Immature natural killer cell (primary cell): ENCODE measurements at regions not wholly inside any gene's neighbourhood (a gene's known extent, or its start where the extent isn't known, plus 50 kb on each side); places are given as distances from the start of the nearest gene placed in this dataset.

Source experiments
- DNase-seq, 3 donors: peaks; one replicate each; pipeline ENCODE4 v3.0.0; 2022; ENCODE audit warnings: mixed read lengths in 1 of 3
- H3K27ac Mint-ChIP-seq, 6 donors: one replicate each; pipeline ENCODE4 v1.8.0; 2020; ENCODE audit warnings: mixed read lengths in 6 of 6, mild to moderate bottlenecking in 5 of 6, inconsistent platforms in 4 of 6, moderate library complexity in 3 of 6
- H3K27me3 Mint-ChIP-seq, 3 donors: one replicate each; pipeline ENCODE4 v1.8.0; 2020 to 2021; ENCODE audit warnings: low read depth in 3 of 3, mild to moderate bottlenecking in 3 of 3, mixed read lengths in 3 of 3, moderate library complexity in 3 of 3, inconsistent platforms in 1 of 3
- H3K36me3 Mint-ChIP-seq, 3 donors: one replicate each; pipeline ENCODE4 v1.8.0; 2020; ENCODE audit warnings: mixed read lengths in 3 of 3, inconsistent platforms in 2 of 3, mild to moderate bottlenecking in 2 of 3
- H3K4me1 Mint-ChIP-seq, 2 donors: one replicate each; pipeline ENCODE4 v1.8.0; 2020; ENCODE audit warnings: inconsistent platforms in 2 of 2, mild to moderate bottlenecking in 2 of 2, mixed read lengths in 2 of 2, moderate library complexity in 1 of 2
- H3K4me3 Mint-ChIP-seq, 5 donors: one replicate each; pipeline ENCODE4 v1.8.0; 2020; ENCODE audit warnings: mild to moderate bottlenecking in 5 of 5, mixed read lengths in 5 of 5, inconsistent platforms in 3 of 5, moderate library complexity in 3 of 5
- H3K9me3 Mint-ChIP-seq, 6 donors: one replicate each; pipeline ENCODE4 v1.8.0; 2020; ENCODE audit warnings: mild to moderate bottlenecking in 6 of 6, mixed read lengths in 6 of 6, inconsistent platforms in 4 of 6, moderate library complexity in 3 of 6

- Mint-ChIP-seq H3K4me3 (no peak overlapping the region), H3K4me1 (no peaks in the 10 kb centered on the region), H3K27ac (no peak overlapping the region), H3K27me3 (no peaks in the 10 kb centered on the region), H3K36me3 (no peaks in the 10 kb centered on the region), H3K9me3 (peaks cover 2 to 37% (median 19%) of the 10 kb centered on the region in 6 donors)
- DNase-seq: no peak
These were observed 453.0 kb upstream of the MIS18BP1 start for GRCh38 chr14:45705940-45706534.

DNA sequence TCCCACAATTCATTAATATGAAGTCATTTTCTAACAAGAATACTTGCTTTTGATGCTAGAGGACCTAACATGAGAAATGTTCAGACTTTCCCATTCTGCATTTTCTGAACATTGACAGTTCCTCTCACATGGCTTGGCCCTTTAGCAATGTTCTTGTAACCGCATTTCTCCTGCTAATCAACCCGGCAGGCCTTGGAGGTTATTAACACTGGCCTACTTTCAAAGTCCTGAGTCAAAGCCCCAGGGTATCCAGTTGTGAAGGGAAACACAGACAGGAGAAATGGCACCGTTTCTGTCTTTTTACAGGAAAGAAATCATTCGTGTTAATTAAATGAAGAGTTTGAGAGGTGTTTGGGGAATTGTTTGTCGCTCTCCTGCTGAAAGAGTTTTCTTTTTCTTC is 446.5 kb upstream of the MIS18BP1 start:
- DNase-seq: no peak
- H3K36me3 Mint-ChIP-seq: no peaks in the 10 kb centered on the region
- H3K27me3 Mint-ChIP-seq: no peaks in the 10 kb centered on the region
- no peak overlapping the region for H3K27ac Mint-ChIP-seq
- H3K4me1 Mint-ChIP-seq: no peaks in the 10 kb centered on the region
- H3K4me3 Mint-ChIP-seq: no peak overlapping the region
- H3K9me3 Mint-ChIP-seq: peaks cover 12 to 39% (median 20%) of the 10 kb centered on the region in 6 donors

DNA sequence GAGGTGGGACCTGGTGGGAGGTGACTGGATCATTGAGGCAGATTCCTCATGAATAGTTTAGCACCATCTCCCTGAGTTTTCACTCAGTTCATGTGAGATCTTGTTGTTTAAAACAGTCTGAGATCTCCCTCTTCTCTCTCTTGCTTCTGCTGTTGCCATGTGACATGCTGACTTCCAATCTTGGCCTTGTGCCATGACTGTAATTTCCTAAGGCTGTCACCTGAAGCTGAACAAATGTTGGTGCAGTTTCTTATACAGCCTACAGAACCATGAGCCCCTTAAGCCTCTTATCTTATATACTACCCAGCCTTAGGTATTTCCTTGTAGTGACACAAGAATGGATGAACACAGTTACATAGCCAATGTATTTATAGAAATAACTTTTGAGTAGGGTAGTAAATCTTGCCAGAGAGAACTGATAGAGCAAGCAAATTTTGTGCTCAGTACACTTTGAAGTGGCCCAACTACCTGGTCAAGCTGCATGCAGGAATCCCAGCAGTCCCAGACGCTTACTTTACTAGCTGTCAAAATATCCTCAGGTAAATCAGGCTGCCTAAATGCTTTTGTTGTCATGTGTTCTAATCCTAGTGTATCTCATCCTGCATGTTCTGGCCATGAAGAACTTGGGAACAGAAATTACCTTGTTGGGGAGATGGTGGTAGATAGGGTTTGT is 445.6 kb upstream of the MIS18BP1 start:
- Mint-ChIP-seq H3K36me3 (no peaks in the 10 kb centered on the region), H3K27me3 (no peaks in the 10 kb centered on the region), H3K9me3 (peaks cover 12 to 45% (median 27%) of the 10 kb centered on the region in 6 donors), H3K4me1 (no peaks in the 10 kb centered on the region), H3K27ac (no peak overlapping the region), H3K4me3 (no peak overlapping the region)
- no peak for DNase-seq

- H3K9me3 Mint-ChIP-seq: peaks cover 8 to 79% (median 48%) of the 10 kb centered on the region in 6 donors
- H3K36me3 Mint-ChIP-seq: no peaks in the 10 kb centered on the region
- no peak overlapping the region for H3K4me3 Mint-ChIP-seq
- no peak for DNase-seq
- H3K27ac Mint-ChIP-seq: no peak overlapping the region
- H3K4me1 Mint-ChIP-seq: no peaks in the 10 kb centered on the region
- H3K27me3 Mint-ChIP-seq: peaks cover 0 to 4% (median 0%) of the 10 kb centered on the region in 3 donors
These were observed 433.8 kb upstream of the MIS18BP1 start for GRCh38 chr14:45686771-45687170.

- Mint-ChIP-seq H3K27me3 (peaks cover 0 to 1% (median 0%) of the 10 kb centered on the region in 3 donors), H3K4me1 (no peaks in the 10 kb centered on the region), H3K36me3 (no peaks in the 10 kb centered on the region), H3K9me3 (peaks cover 6 to 54% (median 24%) of the 10 kb centered on the region in 6 donors), H3K4me3 (no peak overlapping the region), H3K27ac (no peak overlapping the region)
- no peak for DNase-seq
These were observed 427.5 kb upstream of the MIS18BP1 start for GRCh38 chr14:45680531-45680930.

GRCh38 chr14:45679853-45680252 is 426.9 kb upstream of the MIS18BP1 start:
- no peaks in the 10 kb centered on the region for H3K36me3 Mint-ChIP-seq
- H3K4me3 Mint-ChIP-seq: no peak overlapping the region
- no peak for DNase-seq
- peaks cover 0 to 1% (median 0%) of the 10 kb centered on the region in 3 donors for H3K27me3 Mint-ChIP-seq
- no peaks in the 10 kb centered on the region for H3K4me1 Mint-ChIP-seq
- peaks cover 6 to 57% (median 28%) of the 10 kb centered on the region in 6 donors for H3K9me3 Mint-ChIP-seq
- H3K27ac Mint-ChIP-seq: no peak overlapping the region

DNA sequence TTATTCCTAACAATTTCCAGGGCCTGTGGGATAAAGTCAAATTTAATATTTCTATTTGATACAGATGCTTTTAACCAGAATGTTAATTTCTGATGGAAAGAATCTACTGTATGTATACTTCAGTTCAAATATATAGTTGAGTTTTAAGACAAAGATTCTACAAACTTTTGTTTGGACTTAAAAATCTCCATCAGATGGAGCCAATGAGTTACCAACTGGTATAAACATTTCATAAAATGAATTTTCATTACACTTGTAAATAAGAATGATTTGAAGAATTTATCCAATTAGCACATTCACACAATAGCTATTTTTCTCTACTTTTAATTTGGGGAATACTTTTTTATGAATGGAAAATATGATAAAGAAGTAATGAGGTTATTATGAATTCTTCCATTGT is 425.2 kb upstream of the MIS18BP1 start:
- H3K9me3 Mint-ChIP-seq: peaks cover 6 to 52% (median 25%) of the 10 kb centered on the region in 6 donors
- no peaks in the 10 kb centered on the region for H3K4me1 Mint-ChIP-seq
- no peak overlapping the region for H3K4me3 Mint-ChIP-seq
- peaks cover 0 to 1% (median 0%) of the 10 kb centered on the region in 3 donors for H3K27me3 Mint-ChIP-seq
- H3K36me3 Mint-ChIP-seq: no peaks in the 10 kb centered on the region
- DNase-seq: no peak
- H3K27ac Mint-ChIP-seq: no peak overlapping the region

- no peaks in the 10 kb centered on the region for H3K4me1 Mint-ChIP-seq
- H3K9me3 Mint-ChIP-seq: peaks cover 6 to 41% (median 18%) of the 10 kb centered on the region in 6 donors
- H3K4me3 Mint-ChIP-seq: no peak overlapping the region
- H3K27me3 Mint-ChIP-seq: no peaks in the 10 kb centered on the region
- no peak for DNase-seq
- H3K36me3 Mint-ChIP-seq: no peaks in the 10 kb centered on the region
- H3K27ac Mint-ChIP-seq: no peak overlapping the region
These were observed 420.4 kb upstream of the MIS18BP1 start for GRCh38 chr14:45673420-45673819.

DNA sequence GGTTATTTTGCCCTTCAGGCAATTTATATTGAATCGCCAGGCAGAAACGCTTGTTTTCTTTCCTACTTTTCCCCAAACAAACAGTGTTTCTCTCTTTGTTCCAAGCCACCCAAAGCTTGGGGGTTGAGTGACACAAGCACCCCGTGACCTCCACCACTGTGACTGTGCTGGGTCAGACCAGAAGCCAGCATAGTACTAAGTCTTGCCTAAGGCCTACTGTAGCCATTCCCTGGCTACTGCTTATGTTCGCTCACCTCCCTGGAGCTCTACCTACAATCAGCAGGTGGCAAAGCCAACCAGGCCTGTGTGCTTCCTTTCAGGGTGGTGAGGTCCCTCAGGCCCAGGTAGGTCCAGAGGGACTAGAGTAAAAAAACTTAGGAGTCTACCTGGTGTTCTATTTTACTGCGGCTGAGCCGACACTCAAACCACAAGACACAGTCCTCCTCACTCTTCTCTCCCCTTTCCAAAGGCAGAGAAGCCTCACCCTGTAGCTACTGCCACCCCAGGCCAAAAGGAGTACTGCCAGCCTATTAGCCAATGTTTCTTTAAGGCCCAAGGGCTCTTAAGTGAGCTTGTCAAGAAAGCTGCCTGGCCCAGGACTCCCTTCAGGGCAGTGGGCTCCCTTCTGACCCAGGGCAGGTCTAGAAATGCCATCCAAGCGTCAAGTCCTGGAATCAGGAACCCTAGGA is 411.8 kb upstream of the MIS18BP1 start:
- H3K9me3 Mint-ChIP-seq: peaks cover 13 to 57% (median 39%) of the 10 kb centered on the region in 6 donors

GRCh38 chr14:45658917-45659299 is 405.9 kb upstream of the MIS18BP1 start:
- Mint-ChIP-seq H3K27me3 (peaks cover 0 to 3% (median 0%) of the 10 kb centered on the region in 3 donors), H3K4me1 (no peaks in the 10 kb centered on the region), H3K9me3 (peaks cover 22 to 51% (median 33%) of the 10 kb centered on the region in 6 donors), H3K27ac (no peak overlapping the region), H3K4me3 (no peak overlapping the region), H3K36me3 (no peaks in the 10 kb centered on the region)
- no peak for DNase-seq

More for the DNA sequence above, 411.8 kb upstream of the MIS18BP1 start:
- Mint-ChIP-seq H3K27me3 (peaks cover 0 to 2% (median 0%) of the 10 kb centered on the region in 3 donors), H3K27ac (no peak overlapping the region), H3K36me3 (peaks cover 0 to 4% (median 0%) of the 10 kb centered on the region in 3 donors), H3K4me3 (no peak overlapping the region), H3K4me1 (no peaks in the 10 kb centered on the region)
- DNase-seq: no peak

- Mint-ChIP-seq H3K36me3 (no peaks in the 10 kb centered on the region), H3K9me3 (peaks cover 22 to 50% (median 32%) of the 10 kb centered on the region in 6 donors)
These were observed 405.4 kb upstream of the MIS18BP1 start for GRCh38 chr14:45658226-45658916.

DNA sequence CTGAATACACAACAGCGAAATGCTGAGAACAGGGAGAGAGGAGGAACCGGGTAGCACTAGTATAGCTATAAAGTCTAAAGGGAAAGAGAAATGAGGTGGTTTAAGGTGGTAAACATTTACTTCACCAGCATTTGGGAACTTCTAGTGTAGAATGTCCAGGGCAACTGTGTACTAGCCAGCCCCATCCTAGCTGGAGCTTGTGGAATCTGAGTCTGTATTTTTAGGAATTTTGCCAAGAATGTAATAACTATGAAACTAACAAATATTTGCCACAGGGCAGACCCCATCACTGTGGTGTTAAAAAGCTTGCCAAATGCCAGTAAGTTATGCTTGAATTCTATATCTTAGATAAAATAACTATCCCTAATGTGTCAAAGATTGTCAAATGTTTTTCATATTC is 398.9 kb upstream of the MIS18BP1 start:
- Mint-ChIP-seq H3K4me3 (no peak overlapping the region), H3K9me3 (peaks cover 9 to 48% (median 31%) of the 10 kb centered on the region in 6 donors), H3K27me3 (no peaks in the 10 kb centered on the region), H3K4me1 (no peaks in the 10 kb centered on the region), H3K36me3 (no peaks in the 10 kb centered on the region), H3K27ac (no peak overlapping the region)
- no peak for DNase-seq

More at GRCh38 chr14:45658226-45658916, 405.4 kb upstream of the MIS18BP1 start:
- Mint-ChIP-seq H3K4me1 (no peaks in the 10 kb centered on the region), H3K27ac (no peak overlapping the region), H3K27me3 (peaks cover 0 to 3% (median 0%) of the 10 kb centered on the region in 3 donors), H3K4me3 (no peak overlapping the region)
- DNase-seq: no peak

- Mint-ChIP-seq H3K4me3 (no peak overlapping the region), H3K27me3 (no peaks in the 10 kb centered on the region), H3K36me3 (no peaks in the 10 kb centered on the region), H3K27ac (no peak overlapping the region), H3K4me1 (no peaks in the 10 kb centered on the region), H3K9me3 (peaks cover 1 to 48% (median 30%) of the 10 kb centered on the region in 6 donors)
- DNase-seq: no peak
These were observed 397.8 kb upstream of the MIS18BP1 start for GRCh38 chr14:45650754-45651153.

GRCh38 chr14:45649051-45649450 is 396.0 kb upstream of the MIS18BP1 start:
- DNase-seq: no peak
- no peaks in the 10 kb centered on the region for H3K4me1 Mint-ChIP-seq
- H3K27ac Mint-ChIP-seq: no peak overlapping the region
- H3K4me3 Mint-ChIP-seq: no peak overlapping the region
- peaks cover 0 to 55% (median 27%) of the 10 kb centered on the region in 6 donors for H3K9me3 Mint-ChIP-seq
- H3K27me3 Mint-ChIP-seq: no peaks in the 10 kb centered on the region
- no peaks in the 10 kb centered on the region for H3K36me3 Mint-ChIP-seq
